Uterus (tissue), 3 donors: ENCODE measurements at regions not wholly inside any gene's neighbourhood (a gene's known extent, or its start where the extent isn't known, plus 50 kb on each side); places are given as distances from the start of the nearest gene placed in this dataset.

ENCODE experiments used
- DNase-seq, 2 donors: peaks; one replicate each; pipeline ENCODE4 v3.0.0-alpha.2; 2019 to 2020
- H3K27ac ChIP-seq, 2 donors: fragments of 200-600 bp; sonication (generic); 1 replicate in 1 of 2; 2 replicates in 1 of 2; pipeline ENCODE4 v1.5.1; 2016 to 2018
- H3K27me3 ChIP-seq, 2 donors: fragments of 200-600 bp; sonication (generic); one replicate each; pipeline ENCODE4 v1.5.1; 2018 to 2019; ENCODE audit warnings: control low read depth in 1 of 2
- H3K36me3 ChIP-seq, 2 donors: fragments of 200-600 bp; sonication (generic); one replicate each; pipeline ENCODE4 v1.5.1; 2019; ENCODE audit warnings: control low read depth in 1 of 2
- H3K4me1 ChIP-seq, 2 donors: fragments of 200-600 bp; sonication (generic); one replicate each; pipeline ENCODE4 v1.5.1; 2018 to 2019; ENCODE audit warnings: control low read depth in 1 of 2
- H3K4me3 ChIP-seq, 2 donors: fragments of 200-600 bp; sonication (generic); 1 replicate in 1 of 2; 2 replicates in 1 of 2; pipeline ENCODE4 v1.5.1; 2018 to 2019; ENCODE audit warnings: mild to moderate bottlenecking in 1 of 2
- H3K9me3 ChIP-seq, 2 donors: fragments of 200-600 bp; sonication (generic); one replicate each; pipeline ENCODE4 v1.5.1; 2019; ENCODE audit warnings: control low read depth in 1 of 2
- CTCF ChIP-seq, 4 experiments: fragments of 200-600 bp in 2 of 4; fragments of 450-650 bp in 2 of 4; sonication (generic) in 2 of 4; IDR thresholded peaks; one replicate each; pipeline ENCODE4 v1.5.1; 2016 to 2019; ENCODE audit warnings: antibody characterized with exemption in 4 of 4, mild to moderate bottlenecking in 2 of 4, moderate library complexity in 1 of 4
- POLR2A ChIP-seq, 2 donors: fragments of 450-650 bp; IDR thresholded peaks; one replicate each; pipeline ENCODE4 v1.6.1; 2016; ENCODE audit warnings: antibody characterized with exemption in 2 of 2, mild to moderate bottlenecking in 1 of 2, moderate library complexity in 1 of 2
- intact Hi-C: fragments of 100-400 bp; cut with DNase I; formaldehyde crosslinking; loops from one replicate; pipeline ENCODE4 v1.15.1; 2023; ENCODE audit warnings: low total_unique reads
- donor health status: DM: yes; HTN: yes; CAD: no.

- Histone ChIP-seq H3K27ac (no peak overlapping the region), H3K4me1 (no peaks in the 10 kb centered on the region), H3K27me3 (no peaks in the 10 kb centered on the region), H3K9me3 (no peaks in the 10 kb centered on the region), H3K4me3 (no peak overlapping the region), H3K36me3 (no peaks in the 10 kb centered on the region)
- TF ChIP-seq CTCF (IDR thresholded peaks at IDR 0.05) (no peak), POLR2A (IDR thresholded peaks at IDR 0.05) (no peak)
- no peak for DNase-seq
- intact Hi-C loops = no loop called here
Observed at GRCh38 chr13:71320452-71320851, 546.6 kb downstream of the DACH1 start.

- Histone ChIP-seq H3K4me3 (no peak overlapping the region), H3K36me3 (no peaks in the 10 kb centered on the region), H3K9me3 (no peaks in the 10 kb centered on the region), H3K4me1 (no peaks in the 10 kb centered on the region), H3K27me3 (no peaks in the 10 kb centered on the region), H3K27ac (no peak overlapping the region)
- DNase-seq = no peak
- no peak for TF ChIP-seq CTCF (IDR thresholded peaks at IDR 0.05)
- intact Hi-C loops = no loop called here
Observed at GRCh38 chr13:71316792-71317363, 550.1 kb downstream of the DACH1 start.

GRCh38 chr13:71312923-71313322 is 554.1 kb downstream of the DACH1 start:
- Histone ChIP-seq H3K36me3 (no peaks in the 10 kb centered on the region), H3K9me3 (no peaks in the 10 kb centered on the region), H3K4me3 (no peak overlapping the region), H3K4me1 (no peaks in the 10 kb centered on the region), H3K27me3 (no peaks in the 10 kb centered on the region), H3K27ac (no peak overlapping the region)
- no peak for DNase-seq
- TF ChIP-seq POLR2A (IDR thresholded peaks at IDR 0.05) (no peak), CTCF (IDR thresholded peaks at IDR 0.05) (no peak)
- intact Hi-C loops = no loop called here

GRCh38 chr13:71309905-71310304 is 557.1 kb downstream of the DACH1 start:
- Histone ChIP-seq H3K27ac (no peak overlapping the region), H3K27me3 (no peaks in the 10 kb centered on the region), H3K9me3 (no peaks in the 10 kb centered on the region), H3K4me1 (no peaks in the 10 kb centered on the region), H3K4me3 (no peak overlapping the region), H3K36me3 (no peaks in the 10 kb centered on the region)
- TF ChIP-seq POLR2A (IDR thresholded peaks at IDR 0.05) (no peak), CTCF (IDR thresholded peaks at IDR 0.05) (no peak)
- DNase-seq = no peak
- intact Hi-C loops = no loop called here

- intact Hi-C loops = no loop called here
- Histone ChIP-seq H3K4me1 (no peaks in the 10 kb centered on the region), H3K27ac (no peak overlapping the region), H3K27me3 (no peaks in the 10 kb centered on the region), H3K36me3 (no peaks in the 10 kb centered on the region), H3K4me3 (no peak overlapping the region), H3K9me3 (no peaks in the 10 kb centered on the region)
- TF ChIP-seq CTCF (IDR thresholded peaks at IDR 0.05) = no peak
- TF ChIP-seq POLR2A (IDR thresholded peaks at IDR 0.05) = no peak
- no peak for DNase-seq
Observed at GRCh38 chr13:71306821-71307220, 560.2 kb downstream of the DACH1 start.
